ENCODE measurements at regions not wholly inside any gene's neighbourhood (a gene's known extent, or its start where the extent isn't known, plus 50 kb on each side); places are given as distances from the start of the nearest gene placed in this dataset.
A peak's percentile ranks its signal among the peaks of the same experiment; 100 is the strongest.

DNA sequence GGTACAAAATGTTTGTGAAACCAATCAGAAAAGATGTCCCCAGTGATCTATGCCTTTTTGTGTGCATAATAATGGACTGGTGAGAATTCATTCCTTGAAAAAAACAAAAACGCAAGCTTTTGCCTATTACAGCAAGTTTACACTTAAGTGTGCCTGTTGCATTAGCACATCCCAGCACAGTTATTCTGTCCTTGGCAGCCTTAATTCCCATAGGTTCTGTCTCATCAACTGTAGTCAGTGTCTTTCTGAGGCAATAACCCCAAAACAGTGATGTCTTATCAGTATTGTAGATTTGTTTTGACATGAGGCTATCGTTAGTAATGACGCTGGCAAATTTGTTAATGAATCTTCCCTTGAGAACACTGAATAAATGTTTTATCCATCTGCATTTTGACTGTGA is 109.9 kb upstream of the KCTD3 start:
- no peaks in the 10 kb centered on the region for H3K9me3 Mint-ChIP-seq
- no peaks in the 10 kb centered on the region for H3K36me3 Mint-ChIP-seq
- H3K9ac ChIP-seq: no peak overlapping the region
- H3K79me2 ChIP-seq (ENCODE audit: low read depth): no peaks in the 10 kb centered on the region
- H3K27ac Mint-ChIP-seq: no peak overlapping the region
- H3K4me2 ChIP-seq: no peak overlapping the region
- no peaks in the 10 kb centered on the region for H3K36me3 ChIP-seq
- no peaks in the 10 kb centered on the region for H4K20me1 ChIP-seq (ENCODE audit: low read depth)
- TF ChIP-seq EZH2 (IDR thresholded peaks at IDR 0.05) (no peak), EZH2phosphoT487 (IDR thresholded peaks at IDR 0.05) (no peak)
- TF ChIP-seq, protein P1, sequence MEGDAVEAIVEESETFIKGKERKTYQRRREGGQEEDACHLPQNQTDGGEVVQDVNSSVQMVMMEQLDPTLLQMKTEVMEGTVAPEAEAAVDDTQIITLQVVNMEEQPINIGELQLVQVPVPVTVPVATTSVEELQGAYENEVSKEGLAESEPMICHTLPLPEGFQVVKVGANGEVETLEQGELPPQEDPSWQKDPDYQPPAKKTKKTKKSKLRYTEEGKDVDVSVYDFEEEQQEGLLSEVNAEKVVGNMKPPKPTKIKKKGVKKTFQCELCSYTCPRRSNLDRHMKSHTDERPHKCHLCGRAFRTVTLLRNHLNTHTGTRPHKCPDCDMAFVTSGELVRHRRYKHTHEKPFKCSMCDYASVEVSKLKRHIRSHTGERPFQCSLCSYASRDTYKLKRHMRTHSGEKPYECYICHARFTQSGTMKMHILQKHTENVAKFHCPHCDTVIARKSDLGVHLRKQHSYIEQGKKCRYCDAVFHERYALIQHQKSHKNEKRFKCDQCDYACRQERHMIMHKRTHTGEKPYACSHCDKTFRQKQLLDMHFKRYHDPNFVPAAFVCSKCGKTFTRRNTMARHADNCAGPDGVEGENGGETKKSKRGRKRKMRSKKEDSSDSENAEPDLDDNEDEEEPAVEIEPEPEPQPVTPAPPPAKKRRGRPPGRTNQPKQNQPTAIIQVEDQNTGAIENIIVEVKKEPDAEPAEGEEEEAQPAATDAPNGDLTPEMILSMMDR (IDR thresholded peaks at IDR 0.05): no peak
- H3K4me3 ChIP-seq: no peak overlapping the region
- H3K4me1 Mint-ChIP-seq: peaks cover 9% of the 10 kb centered on the region
- no peaks in the 10 kb centered on the region for H3K4me1 ChIP-seq
- DNase-seq (ENCODE audit: low spot score): no peak
- no peaks in the 10 kb centered on the region for H3F3A ChIP-seq (ENCODE audit: low read depth)
- no peaks in the 10 kb centered on the region for H3K27me3 ChIP-seq
- no peak overlapping the region for H2AFZ ChIP-seq (replicated peaks)
- H3K4me3 Mint-ChIP-seq: no peak overlapping the region
- no peaks in the 10 kb centered on the region for H3K9me3 ChIP-seq (ENCODE audit: low read depth)
- no peaks in the 10 kb centered on the region for H3K27me3 Mint-ChIP-seq (ENCODE audit: insufficient read depth, low read depth)
- no peak overlapping the region for H3K27ac ChIP-seq

DNA sequence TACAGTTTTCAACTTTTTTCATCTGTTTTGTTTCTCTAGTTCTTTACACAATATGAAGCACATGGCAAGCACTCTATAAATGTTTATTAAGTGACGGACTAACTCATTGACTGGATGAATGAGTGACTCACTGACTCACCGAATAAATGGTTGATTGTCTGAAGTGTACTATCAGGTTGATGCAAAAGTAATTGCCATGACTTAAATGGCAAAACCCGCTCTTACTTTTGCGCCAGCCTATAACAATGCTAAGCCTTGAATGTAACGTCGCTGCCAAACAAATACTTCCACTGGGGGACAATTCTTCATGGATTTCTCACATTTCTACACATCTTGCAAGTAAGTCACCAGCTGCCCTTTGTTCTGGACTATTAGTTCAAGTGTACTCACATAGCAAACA is 109.0 kb upstream of the KCTD3 start:
- Mint-ChIP-seq H3K27me3 (ENCODE audit: insufficient read depth, low read depth) (no peaks in the 10 kb centered on the region), H3K4me3 (no peak overlapping the region), H3K36me3 (no peaks in the 10 kb centered on the region), H3K27ac (no peak overlapping the region), H3K9me3 (no peaks in the 10 kb centered on the region), H3K4me1 (peaks cover 9% of the 10 kb centered on the region)
- no peaks in the 10 kb centered on the region for H3K9me3 ChIP-seq (ENCODE audit: low read depth)
- H4K20me1 ChIP-seq (ENCODE audit: low read depth): no peaks in the 10 kb centered on the region
- no peak overlapping the region for H3K4me3 ChIP-seq
- no peaks in the 10 kb centered on the region for H3F3A ChIP-seq (ENCODE audit: low read depth)
- no peak overlapping the region for H3K4me2 ChIP-seq
- H3K79me2 ChIP-seq (ENCODE audit: low read depth): no peaks in the 10 kb centered on the region
- no peak overlapping the region for H3K27ac ChIP-seq
- no peaks in the 10 kb centered on the region for H3K4me1 ChIP-seq
- H3K9ac ChIP-seq: no peak overlapping the region
- DNase-seq (ENCODE audit: low spot score): no peak
- TF ChIP-seq EZH2phosphoT487 (IDR thresholded peaks at IDR 0.05) (no peak), EZH2 (IDR thresholded peaks at IDR 0.05) (no peak)
- TF ChIP-seq, protein P1 (IDR thresholded peaks at IDR 0.05): no peak
- H2AFZ ChIP-seq (replicated peaks): no peak overlapping the region
- no peaks in the 10 kb centered on the region for H3K36me3 ChIP-seq
- H3K27me3 ChIP-seq: no peaks in the 10 kb centered on the region

DNA sequence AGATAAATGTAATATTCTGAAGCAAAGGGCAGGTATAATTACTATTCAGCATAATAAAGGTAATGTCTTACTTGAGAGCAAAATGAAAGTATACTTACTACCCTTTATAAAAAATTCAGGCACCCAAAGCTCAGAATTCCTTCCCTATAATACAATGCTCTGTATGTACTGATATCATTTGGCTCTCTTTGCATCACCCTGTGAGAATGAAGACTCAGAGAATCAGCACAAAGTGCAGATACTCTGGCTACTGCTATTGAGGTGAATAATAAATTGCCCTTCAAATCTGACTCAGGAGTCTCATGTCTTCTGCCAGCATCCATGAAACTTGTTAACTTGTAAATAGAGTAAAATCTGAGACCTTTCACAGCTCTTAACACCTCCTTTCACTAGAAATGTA is 108.5 kb upstream of the KCTD3 start:
- Mint-ChIP-seq H3K4me3 (no peak overlapping the region), H3K9me3 (no peaks in the 10 kb centered on the region), H3K4me1 (peaks cover 9% of the 10 kb centered on the region), H3K36me3 (no peaks in the 10 kb centered on the region), H3K27ac (no peak overlapping the region), H3K27me3 (ENCODE audit: insufficient read depth, low read depth) (no peaks in the 10 kb centered on the region)
- TF ChIP-seq EZH2 (IDR thresholded peaks at IDR 0.05): no peak
- TF ChIP-seq, protein P1 (IDR thresholded peaks at IDR 0.05): no peak
- no peak for TF ChIP-seq EZH2phosphoT487 (IDR thresholded peaks at IDR 0.05)
- Histone ChIP-seq H3K4me2 (no peak overlapping the region), H3K27ac (no peak overlapping the region), H4K20me1 (ENCODE audit: low read depth) (no peaks in the 10 kb centered on the region), H3K9me3 (ENCODE audit: low read depth) (no peaks in the 10 kb centered on the region), H3K79me2 (ENCODE audit: low read depth) (no peaks in the 10 kb centered on the region), H3K27me3 (no peaks in the 10 kb centered on the region), H3K4me1 (no peaks in the 10 kb centered on the region), H3F3A (ENCODE audit: low read depth) (no peaks in the 10 kb centered on the region), H3K9ac (no peak overlapping the region), H3K4me3 (no peak overlapping the region), H2AFZ (replicated peaks) (no peak overlapping the region), H3K36me3 (no peaks in the 10 kb centered on the region)
- DNase-seq (ENCODE audit: low spot score): no peak

DNA sequence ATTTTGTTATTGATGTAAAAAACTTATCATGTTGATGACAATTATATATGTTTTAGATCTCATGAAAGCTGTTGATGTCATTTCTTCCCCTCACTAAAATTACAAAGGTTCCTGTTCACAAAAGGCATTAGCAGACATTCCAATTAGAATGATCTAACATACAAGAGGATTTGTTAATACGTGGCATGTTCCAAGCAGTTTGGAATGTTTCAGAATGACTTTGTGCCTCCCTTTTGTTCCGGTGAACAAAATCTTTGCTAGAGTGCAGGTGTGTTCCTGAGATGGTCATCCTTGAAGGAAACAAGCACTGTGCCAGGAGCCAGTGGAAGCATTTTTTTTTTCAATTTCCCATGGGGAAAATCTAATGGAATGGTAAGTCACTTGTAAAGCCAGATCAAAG is 108.0 kb upstream of the KCTD3 start:
- Mint-ChIP-seq H3K4me1 (peaks cover 9% of the 10 kb centered on the region), H3K9me3 (no peaks in the 10 kb centered on the region), H3K36me3 (no peaks in the 10 kb centered on the region), H3K27ac (no peak overlapping the region), H3K27me3 (ENCODE audit: insufficient read depth, low read depth) (no peaks in the 10 kb centered on the region), H3K4me3 (no peak overlapping the region)
- peak; percentile 4 for DNase-seq (ENCODE audit: low spot score)
- H3K9me3 ChIP-seq (ENCODE audit: low read depth): no peaks in the 10 kb centered on the region
- no peaks in the 10 kb centered on the region for H3F3A ChIP-seq (ENCODE audit: low read depth)
- no peaks in the 10 kb centered on the region for H3K79me2 ChIP-seq (ENCODE audit: low read depth)
- no peak for TF ChIP-seq EZH2 (IDR thresholded peaks at IDR 0.05)
- no peak for TF ChIP-seq EZH2phosphoT487 (IDR thresholded peaks at IDR 0.05)
- TF ChIP-seq, protein P1 (IDR thresholded peaks at IDR 0.05): no peak
- no peak overlapping the region for H3K9ac ChIP-seq
- no peak overlapping the region for H3K27ac ChIP-seq
- H2AFZ ChIP-seq (replicated peaks): no peak overlapping the region
- H3K4me2 ChIP-seq: no peak overlapping the region
- H3K36me3 ChIP-seq: no peaks in the 10 kb centered on the region
- no peaks in the 10 kb centered on the region for H3K27me3 ChIP-seq
- no peaks in the 10 kb centered on the region for H4K20me1 ChIP-seq (ENCODE audit: low read depth)
- H3K4me3 ChIP-seq: no peak overlapping the region
- no peaks in the 10 kb centered on the region for H3K4me1 ChIP-seq
